M059J (cell line): ENCODE measurements at regions not wholly inside any gene's neighbourhood (a gene's known extent, or its start where the extent isn't known, plus 50 kb on each side); places are given as distances from the start of the nearest gene placed in this dataset.
A peak's percentile ranks its signal among the peaks of the same experiment; 100 is the strongest.

Experiments used
- DNase-seq: peaks from one replicate; pipeline ENCODE4 v3.0.0-alpha.2; 2012; ENCODE audit warnings: low read depth

- DNase-seq: no peak
Observed at GRCh38 chr9:3054017-3054586, 210.2 kb upstream of the PUM3 start.

GRCh38 chr9:3049636-3050035 lies 205.7 kb upstream of the PUM3 start:
- DNase-seq: no peak

GRCh38 chr9:3047912-3048311 lies 204.0 kb upstream of the PUM3 start:
- no peak for DNase-seq

- DNase-seq: no peak
Observed at GRCh38 chr9:3045153-3045552, 201.3 kb upstream of the PUM3 start.

- DNase-seq: peak; percentile 39
Observed at GRCh38 chr9:3043369-3043768, 199.5 kb upstream of the PUM3 start.

GRCh38 chr9:3040761-3041160 lies 196.9 kb upstream of the PUM3 start:
- DNase-seq: no peak

GRCh38 chr9:3036333-3036700 lies 192.4 kb upstream of the PUM3 start:
- no peak for DNase-seq

GRCh38 chr9:3035579-3036332 lies 191.9 kb upstream of the PUM3 start:
- no peak for DNase-seq

GRCh38 chr9:3032898-3033297 lies 189.0 kb upstream of the PUM3 start:
- DNase-seq: no peak

GRCh38 chr9:3028535-3028934 lies 184.6 kb upstream of the PUM3 start:
- DNase-seq: peak; percentile 5

- DNase-seq: no peak
Observed at GRCh38 chr9:3027210-3027609, 183.3 kb upstream of the PUM3 start.

GRCh38 chr9:3023449-3023848 lies 179.6 kb upstream of the PUM3 start:
- DNase-seq: no peak

GRCh38 chr9:3018691-3019230 lies 174.9 kb upstream of the PUM3 start:
- DNase-seq: no peak

GRCh38 chr9:3018071-3018470 lies 174.2 kb upstream of the PUM3 start:
- DNase-seq: no peak

- no peak for DNase-seq
Observed at GRCh38 chr9:3014178-3014577, 170.3 kb upstream of the PUM3 start.

- no peak for DNase-seq
Observed at GRCh38 chr9:3012842-3013241, 168.9 kb upstream of the PUM3 start.

GRCh38 chr9:3012245-3012644 lies 168.3 kb upstream of the PUM3 start:
- DNase-seq: no peak

- no peak for DNase-seq
Observed at GRCh38 chr9:3008091-3008490, 164.2 kb upstream of the PUM3 start.

GRCh38 chr9:3007326-3007725 lies 163.4 kb upstream of the PUM3 start:
- no peak for DNase-seq

- no peak for DNase-seq
Observed at GRCh38 chr9:3006851-3007250, 163.0 kb upstream of the PUM3 start.

GRCh38 chr9:3004572-3004971 lies 160.7 kb upstream of the PUM3 start:
- no peak for DNase-seq

- DNase-seq: no peak
Observed at GRCh38 chr9:3001311-3001710, 157.4 kb upstream of the PUM3 start.

GRCh38 chr9:2992427-2992826 lies 148.5 kb upstream of the PUM3 start:
- DNase-seq: no peak

GRCh38 chr9:2991292-2991691 lies 147.4 kb upstream of the PUM3 start:
- DNase-seq: no peak
